ENCODE measurements at regions not wholly inside any gene's neighbourhood (a gene's known extent, or its start where the extent isn't known, plus 50 kb on each side); places are given as distances from the start of the nearest gene placed in this dataset.

- no peak for TF ChIP-seq CTCF (IDR thresholded peaks at IDR 0.05; ENCODE audit: low read depth, low read length)
- no peak for DNase-seq (ENCODE audit: extremely low read depth, low read depth)
Measured at GRCh38 chr22:48334971-48335370, 1492.7 kb downstream of the BRD1 start.

- TF ChIP-seq CTCF (IDR thresholded peaks at IDR 0.05; ENCODE audit: low read depth, low read length), result no peak
- no peak for DNase-seq (ENCODE audit: extremely low read depth, low read depth)
Measured at GRCh38 chr22:48333816-48334735, 1493.6 kb downstream of the BRD1 start.

GRCh38 chr22:48333323-48333763, 1494.3 kb downstream of the BRD1 start:
- no peak for TF ChIP-seq CTCF (IDR thresholded peaks at IDR 0.05; ENCODE audit: low read depth, low read length)
- no peak for DNase-seq (ENCODE audit: extremely low read depth, low read depth)

GRCh38 chr22:48332438-48333322, 1495.0 kb downstream of the BRD1 start:
- no peak for TF ChIP-seq CTCF (IDR thresholded peaks at IDR 0.05; ENCODE audit: low read depth, low read length)
- DNase-seq (ENCODE audit: extremely low read depth, low read depth), result no peak

- DNase-seq (ENCODE audit: extremely low read depth, low read depth), result no peak
- TF ChIP-seq CTCF (IDR thresholded peaks at IDR 0.05; ENCODE audit: low read depth, low read length), result no peak
Measured at GRCh38 chr22:48331691-48332220, 1495.9 kb downstream of the BRD1 start.

GRCh38 chr22:48331266-48331665, 1496.4 kb downstream of the BRD1 start:
- TF ChIP-seq CTCF (IDR thresholded peaks at IDR 0.05; ENCODE audit: low read depth, low read length), result no peak
- no peak for DNase-seq (ENCODE audit: extremely low read depth, low read depth)
